Stimulated activated CD8-positive, alpha-beta memory T cell treated with anti-CD3 and anti-CD28 coated beads, Interleukin-4, amount 100 ng/mL, for 24 hours (primary cell): ENCODE measurements at regions not wholly inside any gene's neighbourhood (a gene's known extent, or its start where the extent isn't known, plus 50 kb on each side); places are given as distances from the start of the nearest gene placed in this dataset.
"Not testable (repeated sequence)": the region's sequence is repeated elsewhere in the genome, so short reads cannot be mapped to it uniquely, and the experiment has no call there.

Source experiments
- DNase-seq: peaks from one replicate; pipeline ENCODE4 v3.0.0-alpha.2; 2020; ENCODE audit warnings: low read depth

DNA sequence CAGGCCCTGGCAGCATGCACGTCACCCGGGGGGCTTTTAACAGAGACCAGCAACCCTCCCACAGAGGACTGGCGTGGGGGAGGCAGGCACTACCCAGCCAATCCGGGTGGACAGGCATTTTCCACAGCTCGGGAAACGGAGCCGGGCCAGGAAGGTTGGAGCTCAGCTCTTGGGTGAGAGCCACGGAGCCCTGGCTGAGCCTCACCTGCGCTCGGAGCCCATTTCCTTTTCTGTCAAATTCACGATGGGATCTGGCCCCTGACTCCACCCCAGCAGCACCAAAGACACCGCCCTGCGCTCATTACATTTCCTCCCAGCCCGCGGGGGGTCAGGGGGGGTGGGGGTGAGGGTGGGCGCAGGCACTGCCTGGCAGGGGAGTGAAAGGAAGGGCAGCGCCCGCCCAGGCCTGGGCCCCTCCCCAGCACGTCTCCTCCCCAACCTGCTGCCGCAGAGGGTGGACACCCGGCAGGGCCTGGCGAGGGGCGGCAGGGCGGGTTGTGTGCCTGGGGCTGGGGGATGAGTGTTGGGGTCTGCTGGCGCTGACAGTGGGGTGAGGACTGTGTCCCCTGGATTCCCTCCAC, 145.4 kb downstream of the LAT start:
- DNase-seq: not testable (repeated sequence)

DNA sequence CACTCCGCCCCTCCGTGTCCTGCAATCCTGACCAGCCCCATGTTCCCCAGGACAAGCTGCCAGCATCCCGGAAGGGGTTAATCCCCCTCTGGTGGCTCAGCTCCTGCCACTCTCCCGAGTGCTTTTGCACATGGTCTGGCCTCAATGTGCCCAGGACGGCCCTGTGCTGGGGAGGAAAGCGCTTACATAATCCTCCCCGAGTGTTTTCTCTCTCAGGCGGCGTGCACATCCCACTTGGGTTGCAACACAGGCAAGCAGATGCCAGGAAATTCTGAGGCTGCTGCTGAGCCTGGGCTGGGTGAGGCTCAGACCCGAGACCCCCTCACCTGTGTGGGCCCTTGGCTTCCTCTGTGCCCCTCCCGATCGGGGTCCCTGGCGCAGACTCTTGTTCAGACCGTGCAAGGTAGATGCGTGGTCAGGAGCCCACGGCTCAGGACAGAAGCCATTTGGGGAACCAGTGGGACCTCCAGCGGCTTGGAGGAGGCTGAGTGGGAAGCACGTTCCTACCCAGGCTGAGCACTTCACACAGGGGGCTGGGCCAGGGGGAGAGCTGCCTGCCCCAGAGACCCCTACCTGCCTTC, 144.7 kb downstream of the LAT start:
- DNase-seq: not testable (repeated sequence)

DNA sequence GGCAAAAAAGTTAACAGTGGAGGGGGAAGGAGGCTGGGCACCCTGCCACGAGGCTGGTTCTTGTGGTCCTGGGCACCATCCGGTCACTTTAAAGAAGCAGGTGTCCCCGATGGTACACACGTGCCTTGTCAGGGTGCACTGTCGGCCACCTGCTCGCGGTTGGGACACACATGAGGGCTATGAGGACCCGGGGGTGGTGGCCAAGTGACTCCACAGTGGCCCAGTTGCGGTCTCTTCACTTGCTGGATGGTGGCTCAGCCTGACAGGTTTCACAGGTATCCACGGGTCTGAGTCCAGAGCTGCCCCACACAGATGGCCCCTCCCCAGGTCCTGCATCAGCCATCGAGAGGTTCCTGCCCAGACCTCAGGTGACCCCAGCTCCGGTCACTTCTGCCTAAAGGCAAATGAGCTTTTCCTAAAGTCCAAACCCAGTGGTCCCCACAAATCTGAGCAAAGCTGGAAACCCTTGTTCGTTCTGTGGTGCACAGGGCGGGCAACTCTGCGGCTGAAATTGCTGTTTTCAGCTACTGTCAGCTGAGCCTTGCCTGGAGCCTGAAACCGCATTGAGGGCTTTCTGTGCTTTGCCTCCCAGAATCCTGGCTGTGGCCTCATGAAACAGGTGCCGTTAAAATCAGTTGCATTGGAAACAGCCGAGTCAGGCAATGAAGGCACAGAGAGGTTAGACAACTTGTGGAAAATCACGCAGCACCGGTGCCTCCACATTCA, 144.0 kb downstream of the LAT start:
- not testable (repeated sequence) for DNase-seq

DNA sequence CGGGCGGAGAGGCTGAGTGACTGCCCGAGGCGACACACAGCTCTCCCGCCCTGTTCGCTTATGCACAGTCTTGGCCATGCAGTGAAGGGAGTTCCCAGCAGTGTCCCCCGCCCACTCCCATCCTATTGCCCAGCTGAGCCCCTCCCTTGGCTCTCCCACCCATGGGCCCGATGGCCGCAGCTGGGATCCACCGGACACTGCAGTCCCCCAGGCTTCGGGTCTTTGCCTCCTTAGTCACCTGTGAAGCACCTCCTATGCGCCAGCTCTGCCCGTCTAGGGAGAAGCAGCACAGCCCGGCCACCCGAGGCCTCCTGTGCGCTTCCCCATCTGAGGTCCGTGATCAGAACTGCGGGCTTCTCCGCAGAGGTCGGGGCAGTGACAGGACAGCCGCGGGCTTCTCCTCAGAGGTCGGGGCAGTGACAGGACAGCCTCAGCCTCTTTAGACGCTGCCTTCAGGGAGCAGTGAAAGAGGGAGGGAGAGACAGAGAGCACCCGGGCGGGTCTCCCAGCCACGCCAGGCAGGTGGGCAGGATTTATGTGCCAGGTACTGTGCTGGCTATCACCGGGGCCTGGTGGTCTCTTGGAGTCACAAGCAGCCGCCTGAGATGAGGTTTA, 143.1 kb downstream of the LAT start:
- not testable (repeated sequence) for DNase-seq

DNA sequence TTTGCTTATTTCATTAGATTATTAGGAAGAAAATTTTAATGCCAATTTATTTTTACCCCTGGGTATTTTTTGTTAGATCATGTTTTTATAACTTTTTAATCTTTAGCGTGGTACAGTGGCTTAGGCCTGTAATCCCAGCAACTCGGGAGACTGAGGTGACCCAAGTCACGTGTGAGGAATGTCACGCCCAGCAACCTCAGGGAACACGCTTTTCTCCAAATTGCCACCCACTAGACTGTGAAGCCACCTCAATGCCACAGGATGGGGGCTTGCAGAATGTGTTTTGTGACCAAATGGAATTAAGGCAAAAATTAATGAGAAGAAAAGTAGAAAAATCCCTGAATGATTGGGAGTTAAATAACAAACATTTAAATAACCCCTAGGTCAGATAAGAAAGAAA, 141.8 kb downstream of the LAT start:
- no peak for DNase-seq

DNA sequence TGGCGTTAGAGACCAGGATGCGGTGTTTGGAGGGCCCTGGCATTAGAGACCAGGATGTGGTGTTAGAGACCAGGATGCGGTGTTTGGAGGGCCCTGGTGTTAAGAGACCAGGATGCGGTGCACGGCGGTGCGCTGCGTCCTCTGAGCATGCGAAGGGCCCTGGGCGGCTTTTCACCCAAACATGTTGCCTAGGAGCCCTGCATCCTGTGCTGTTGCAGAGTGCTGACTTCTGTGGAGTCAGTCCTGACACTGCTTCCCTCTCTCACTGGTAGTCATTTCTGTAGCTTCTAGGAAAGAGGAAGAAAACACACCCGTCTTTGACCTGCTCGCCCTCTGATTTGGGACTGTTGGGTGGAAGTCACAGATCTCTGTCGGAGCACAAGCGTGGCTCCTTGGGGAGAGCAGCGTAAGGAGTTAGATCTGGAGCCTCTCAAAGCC, 141.2 kb downstream of the LAT start:
- no peak for DNase-seq

DNA sequence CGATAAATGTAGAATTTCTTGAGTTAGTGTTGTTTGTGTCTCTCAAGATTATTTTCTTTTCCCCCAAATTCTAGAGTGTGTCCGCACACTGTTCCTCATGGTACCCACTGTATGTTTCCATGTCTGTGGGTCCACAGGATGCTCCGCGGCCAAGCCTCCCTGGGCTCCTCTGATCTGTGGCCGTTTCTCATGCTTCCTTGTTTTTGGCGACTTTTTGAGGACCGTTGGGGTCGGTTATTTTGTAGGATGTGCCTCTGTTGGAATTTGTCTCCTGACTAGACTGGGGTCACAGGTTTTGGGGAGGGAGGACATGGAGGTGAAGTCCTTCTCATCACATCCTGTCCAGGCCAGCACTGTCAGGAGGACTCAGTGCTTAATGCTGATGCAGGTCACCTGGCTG, 140.0 kb downstream of the LAT start:
- DNase-seq: no peak

DNA sequence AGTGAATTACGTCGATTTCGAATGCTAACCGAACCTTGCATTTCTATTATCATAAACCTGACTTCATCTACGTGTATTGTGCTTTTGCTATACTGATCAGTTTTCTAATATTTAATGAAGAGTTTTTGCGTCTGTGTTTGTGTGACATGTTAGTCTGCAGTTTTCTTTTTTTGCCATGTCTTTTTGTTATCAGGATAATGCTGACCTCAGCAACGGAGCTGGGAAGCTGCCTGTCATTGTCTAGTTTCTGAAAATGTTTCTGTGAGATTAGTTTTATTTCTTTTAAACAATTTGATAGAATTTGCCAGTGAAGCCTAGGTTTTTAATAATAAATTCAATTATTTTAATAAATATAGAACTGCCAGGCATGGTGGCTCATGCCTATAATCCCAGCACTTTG, 139.3 kb downstream of the LAT start:
- not testable (repeated sequence) for DNase-seq

DNA sequence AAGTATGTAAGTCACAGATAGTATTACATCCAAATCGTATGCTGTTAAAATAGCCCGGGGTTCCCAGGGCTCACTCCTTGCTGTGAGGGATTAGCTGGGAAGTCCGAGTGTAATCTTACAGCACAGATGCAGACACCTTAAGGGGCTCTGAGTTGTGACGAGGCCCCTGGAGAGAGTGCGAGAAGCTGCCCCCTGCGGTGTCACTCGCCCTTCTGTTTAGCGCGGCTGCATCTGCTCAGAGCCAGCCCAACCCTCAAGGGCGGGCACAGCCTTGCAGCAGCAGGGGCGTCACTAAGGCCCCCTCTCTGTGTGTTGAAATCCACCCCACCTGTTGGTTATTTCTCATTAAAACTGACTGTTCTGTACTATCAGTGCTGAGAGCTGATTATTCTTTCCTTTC, 135.8 kb downstream of the LAT start:
- DNase-seq: not testable (repeated sequence)

DNA sequence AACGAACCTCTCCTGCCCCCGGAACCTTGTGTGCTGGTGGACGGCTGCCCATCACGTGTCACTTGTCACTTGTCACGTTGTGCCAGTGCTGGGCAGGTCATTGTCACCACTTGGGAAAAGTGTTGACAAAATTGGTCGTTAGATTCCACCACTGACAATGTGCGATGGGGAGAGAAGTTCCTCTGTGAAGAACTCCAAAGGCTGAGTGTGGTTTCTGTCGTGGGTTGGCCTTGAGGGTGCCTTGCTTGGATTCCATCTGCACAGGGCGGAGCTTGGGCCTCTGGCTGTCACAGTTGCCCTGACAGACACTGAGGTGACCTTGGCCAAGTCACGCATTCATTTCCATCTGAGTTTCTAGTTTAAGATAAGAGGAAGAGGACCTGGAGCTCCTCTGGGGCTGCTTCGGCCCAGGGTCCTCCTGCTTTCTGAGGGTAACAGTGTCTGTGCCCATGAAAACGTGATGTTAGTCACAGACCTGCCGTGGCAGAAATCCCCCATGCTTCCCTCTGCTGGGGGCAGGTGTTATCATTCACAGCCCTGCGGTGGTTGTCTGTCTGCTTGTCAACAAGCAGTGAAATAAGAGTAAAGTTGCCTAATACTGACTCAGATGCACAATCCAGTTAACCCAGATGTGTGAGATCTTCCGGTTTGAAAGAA, 133.6 kb downstream of the LAT start:
- peak; percentile 36 for DNase-seq

DNA sequence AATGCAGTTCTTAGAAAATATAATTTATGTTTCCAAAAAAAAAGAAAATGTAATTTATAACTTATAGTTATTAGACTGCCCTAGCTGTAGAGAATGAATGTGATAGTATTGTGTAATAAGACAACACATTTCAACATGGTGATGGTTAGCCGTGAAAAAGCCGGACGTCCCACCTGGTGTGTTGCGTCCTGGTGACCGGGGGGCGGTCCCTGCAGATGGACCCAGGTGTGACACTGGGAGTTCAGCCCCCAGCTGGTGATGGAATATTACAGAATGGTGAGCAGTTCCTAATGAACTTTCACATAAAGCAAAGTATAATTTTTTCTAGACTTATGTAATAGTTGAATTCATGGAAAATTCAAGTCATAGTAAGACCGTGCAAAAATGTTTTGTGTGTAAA, 132.8 kb downstream of the LAT start:
- DNase-seq: no peak

DNA sequence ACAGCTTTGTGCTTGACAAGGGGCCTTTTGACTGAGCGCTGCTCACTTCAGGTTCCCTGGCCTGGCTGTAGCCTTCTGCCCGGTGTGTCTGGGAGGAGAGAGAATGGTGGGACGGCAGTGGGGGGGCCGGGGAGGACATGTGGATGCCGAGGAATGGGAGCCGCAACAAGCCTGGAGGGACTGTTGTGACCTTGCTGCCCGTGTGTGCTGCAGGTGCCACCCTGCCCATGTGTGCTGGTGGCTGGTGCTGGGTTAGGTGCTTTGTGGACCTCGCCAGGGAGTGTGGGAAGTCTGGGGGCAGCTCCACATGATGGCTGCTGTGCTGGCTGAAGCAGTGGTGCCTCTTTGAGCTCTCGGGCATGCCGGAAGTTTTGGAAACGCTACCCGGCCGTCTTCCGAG, 132.1 kb downstream of the LAT start:
- DNase-seq: no peak

DNA sequence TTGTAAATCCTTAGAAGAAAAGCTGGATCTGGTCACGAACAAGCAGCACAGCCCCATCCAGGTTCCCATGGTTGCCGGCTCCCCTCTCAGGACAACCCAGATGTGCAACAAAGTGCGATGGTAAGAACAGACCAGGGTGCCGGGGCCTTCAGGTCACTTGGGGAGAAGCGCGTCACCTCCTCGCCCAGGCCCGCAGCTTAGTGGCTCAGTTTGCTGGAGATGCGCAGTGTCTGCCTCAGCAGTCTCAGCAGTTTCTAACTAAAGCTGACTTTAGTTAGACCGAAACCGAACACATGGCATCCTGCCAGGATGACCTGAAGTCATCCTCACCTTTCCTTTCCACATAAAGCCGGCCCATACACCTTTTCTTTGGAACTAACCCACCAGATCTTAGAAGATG, 131.4 kb downstream of the LAT start:
- DNase-seq: not testable (repeated sequence)

DNA sequence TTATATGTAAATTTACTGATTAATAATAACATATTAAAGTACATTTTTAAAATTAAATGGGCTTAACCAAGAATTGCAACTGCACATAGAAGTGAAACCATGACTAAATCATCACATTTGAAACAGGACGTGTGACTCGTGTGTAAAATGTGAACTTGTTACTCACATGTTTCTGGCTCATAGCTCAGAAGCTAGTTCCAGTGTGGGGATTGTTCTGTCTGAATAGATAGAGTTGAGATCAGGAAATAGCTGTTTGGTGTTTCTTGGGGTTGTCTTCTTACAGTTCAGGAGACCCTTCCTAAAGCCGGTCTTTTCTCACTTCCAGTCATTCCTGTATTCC, 130.9 kb downstream of the LAT start:
- DNase-seq: not testable (repeated sequence)

DNA sequence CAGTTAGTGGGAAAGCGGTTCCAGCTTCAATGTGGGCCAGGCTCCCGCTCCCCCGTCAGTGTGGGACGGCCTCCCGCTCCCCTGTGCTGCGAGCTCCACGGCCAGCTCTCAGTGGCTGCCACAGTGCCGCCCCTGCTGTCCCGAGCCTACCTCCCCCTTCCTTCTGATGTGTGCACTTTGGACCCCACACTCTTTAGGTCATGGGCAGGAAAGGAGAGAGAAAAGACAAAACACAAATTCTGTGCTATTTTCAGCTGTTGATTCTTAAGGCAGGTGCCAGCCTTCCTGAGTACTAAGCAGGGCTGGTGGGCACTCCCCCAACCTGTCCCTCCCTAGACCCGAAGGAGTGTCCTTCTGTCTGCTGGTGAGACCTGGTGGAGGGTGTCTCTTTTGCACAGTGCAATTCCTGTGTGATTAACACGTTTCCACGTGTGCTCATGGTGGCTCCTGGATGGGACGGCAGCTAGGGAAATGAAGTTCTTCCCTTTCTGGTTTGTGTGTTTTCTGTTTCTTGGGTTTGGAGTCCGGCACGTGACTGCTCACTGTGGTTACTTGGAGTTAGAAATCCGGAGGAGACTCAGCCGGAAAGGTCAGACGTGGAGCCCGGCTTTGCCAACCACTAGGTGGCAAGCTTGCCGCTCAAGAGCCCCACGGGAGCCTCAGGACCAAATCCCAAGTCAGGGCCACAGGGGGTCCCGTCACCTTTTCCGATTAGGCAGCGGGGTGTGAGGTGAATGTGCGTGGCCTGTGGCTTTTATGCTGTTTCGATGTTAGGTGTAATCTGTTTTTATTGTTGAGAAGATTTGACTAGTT, 130.3 kb downstream of the LAT start:
- not testable (repeated sequence) for DNase-seq

DNA sequence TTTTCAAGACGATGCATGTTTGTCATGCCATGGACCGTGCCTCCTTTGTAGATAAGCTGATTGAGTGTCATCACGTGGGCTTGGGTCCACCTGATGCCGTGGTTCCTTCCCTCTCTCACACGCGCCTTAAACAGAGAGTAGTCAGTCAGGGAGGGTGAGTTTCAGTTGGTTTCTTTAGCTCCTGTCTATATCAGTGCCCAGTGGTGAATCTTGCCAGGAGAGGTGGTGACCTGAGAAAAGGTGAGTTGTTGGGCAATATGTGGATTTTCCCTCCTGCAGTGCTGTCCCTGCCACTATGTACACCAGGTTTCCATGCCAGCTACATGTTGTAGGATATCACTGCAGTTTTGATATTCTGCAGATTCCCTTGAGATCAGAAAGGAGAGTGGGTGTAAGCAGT, 129.7 kb downstream of the LAT start:
- DNase-seq: no peak

DNA sequence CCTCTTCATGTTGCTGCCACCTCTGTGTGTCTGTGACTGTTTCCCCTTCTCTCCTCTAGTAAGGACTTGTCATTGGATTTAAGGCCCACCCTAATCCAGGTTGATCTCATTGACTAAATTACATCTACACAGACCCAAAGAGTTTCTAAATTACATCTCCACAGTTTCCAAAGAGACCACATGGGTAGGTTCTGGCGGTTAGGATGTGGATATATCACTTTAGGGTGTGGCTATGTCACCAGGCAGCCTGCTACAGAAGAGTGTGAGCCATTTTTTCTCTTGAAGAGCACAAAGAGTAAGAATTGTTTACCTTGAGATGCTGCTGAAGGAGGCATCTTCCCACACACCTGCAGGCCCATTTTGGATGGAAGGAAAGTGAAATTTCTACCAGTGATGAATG, 128.6 kb downstream of the LAT start:
- DNase-seq: not testable (repeated sequence)

DNA sequence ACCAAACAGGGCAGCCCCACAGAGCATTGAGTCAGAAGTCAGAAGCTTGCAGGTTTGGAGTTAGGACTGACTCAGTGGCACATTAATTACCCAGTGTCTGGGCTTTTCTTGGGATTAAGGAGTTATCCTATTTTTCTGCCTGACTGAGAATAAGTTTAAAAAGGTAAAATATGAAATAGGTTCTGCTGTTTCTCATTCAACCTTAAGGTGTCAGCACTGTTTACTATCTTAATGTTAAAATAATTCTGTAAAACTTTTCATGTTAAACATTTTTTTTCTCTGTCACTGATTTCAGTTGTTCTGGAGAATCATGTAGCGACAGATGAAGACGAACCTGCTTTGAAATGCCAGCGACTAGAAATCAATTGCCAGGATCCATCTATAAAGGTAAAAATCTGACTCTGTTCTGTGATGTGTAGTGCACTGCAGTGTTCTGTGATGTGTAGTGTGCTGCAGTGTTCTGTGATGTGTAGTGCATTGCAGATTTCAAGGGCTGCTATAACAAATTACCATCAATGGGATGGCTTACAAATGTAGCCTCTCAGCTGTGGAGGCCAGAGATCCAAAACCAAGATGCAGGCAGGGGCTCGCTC, 128.0 kb downstream of the LAT start:
- no peak for DNase-seq

DNA sequence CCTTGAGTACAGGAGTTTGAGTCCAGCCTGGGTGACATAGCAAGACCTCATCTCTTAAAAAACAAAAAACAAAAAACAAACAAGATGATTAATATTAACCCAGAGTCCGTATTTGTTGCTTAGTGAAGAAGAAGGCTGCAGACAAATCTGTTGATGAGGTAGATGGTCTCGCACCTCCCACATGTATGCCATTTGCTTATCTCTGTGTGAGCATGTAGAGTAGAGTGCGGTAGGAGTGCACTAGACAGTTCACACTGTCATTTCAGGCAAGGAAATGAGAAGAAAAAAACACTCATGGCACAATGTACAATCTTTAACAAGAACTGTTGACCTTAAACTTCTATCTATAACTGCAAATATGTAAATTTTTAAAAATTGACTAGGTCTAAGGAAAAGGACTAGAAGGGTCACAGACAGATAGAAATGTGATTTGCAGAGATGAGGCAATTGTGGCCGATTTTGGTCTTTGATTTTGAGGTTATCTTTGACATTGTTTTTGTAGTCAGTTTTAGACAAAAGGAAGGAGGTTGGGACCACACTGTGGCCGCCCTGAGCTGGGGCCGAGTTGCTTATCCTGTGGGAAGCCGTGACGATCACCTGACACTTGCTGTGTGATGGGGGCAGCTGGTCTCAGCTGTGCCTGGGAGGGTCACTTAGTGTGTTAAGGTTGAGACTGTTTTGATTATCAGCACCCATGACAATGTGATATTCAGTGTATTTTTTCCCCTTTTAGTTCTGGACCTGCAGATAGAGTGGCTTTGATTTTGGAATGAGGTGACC, 127.2 kb downstream of the LAT start:
- DNase-seq: not testable (repeated sequence)

DNA sequence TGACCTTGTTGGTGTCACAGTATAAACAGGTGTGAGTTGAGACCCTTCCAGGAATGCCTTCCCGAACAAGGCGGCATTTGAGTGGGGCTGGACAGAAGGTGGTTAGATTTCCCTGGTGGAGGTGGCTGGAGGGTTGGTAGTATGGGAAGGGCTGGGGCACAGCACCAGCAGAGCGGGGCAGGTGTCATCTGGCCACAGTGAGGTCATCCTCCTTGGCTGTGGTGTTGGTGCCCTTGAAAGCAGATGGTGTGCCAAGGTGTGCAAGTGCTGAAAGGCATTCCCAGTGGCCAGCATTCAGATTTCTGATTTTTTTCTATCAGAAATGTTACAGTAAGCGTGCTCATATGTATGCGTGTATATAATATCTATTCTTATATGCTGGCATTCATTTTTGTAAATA, 126.6 kb downstream of the LAT start:
- no peak for DNase-seq
